PFSK-1 (cell line): ENCODE measurements at regions not wholly inside any gene's neighbourhood (a gene's known extent, or its start where the extent isn't known, plus 50 kb on each side); places are given as distances from the start of the nearest gene placed in this dataset.

Experiments used
- POLR2AphosphoS5 ChIP-seq: IDR thresholded peaks from 2 replicates; pipeline ENCODE4 v1.6.1; 2012; ENCODE audit warnings: low read depth, mild to moderate bottlenecking, control low read depth, low read length, moderate library complexity
- SIN3A ChIP-seq: IDR thresholded peaks from 2 replicates; pipeline ENCODE4 v1.6.1; 2012; ENCODE audit warnings: mild to moderate bottlenecking, low read length, moderate library complexity, borderline replicate concordance; ENCODE audit not compliant: insufficient read depth
- TAF1 ChIP-seq: IDR thresholded peaks from 2 replicates; pipeline ENCODE4 v1.6.1; 2012; ENCODE audit warnings: low read length, control low read depth, borderline replicate concordance; ENCODE audit not compliant: insufficient read depth

GRCh38 chr12:87039536-87039935 is 783.3 kb upstream of the MGAT4C start:
- TF ChIP-seq POLR2AphosphoS5 = no peak
- TF ChIP-seq TAF1 = no peak
- TF ChIP-seq SIN3A = no peak
